ENCODE measurements at regions not wholly inside any gene's neighbourhood (a gene's known extent, or its start where the extent isn't known, plus 50 kb on each side); places are given as distances from the start of the nearest gene placed in this dataset.
"Not testable (repeated sequence)": the region's sequence is repeated elsewhere in the genome, so short reads cannot be mapped to it uniquely, and the experiment has no call there.

DNA sequence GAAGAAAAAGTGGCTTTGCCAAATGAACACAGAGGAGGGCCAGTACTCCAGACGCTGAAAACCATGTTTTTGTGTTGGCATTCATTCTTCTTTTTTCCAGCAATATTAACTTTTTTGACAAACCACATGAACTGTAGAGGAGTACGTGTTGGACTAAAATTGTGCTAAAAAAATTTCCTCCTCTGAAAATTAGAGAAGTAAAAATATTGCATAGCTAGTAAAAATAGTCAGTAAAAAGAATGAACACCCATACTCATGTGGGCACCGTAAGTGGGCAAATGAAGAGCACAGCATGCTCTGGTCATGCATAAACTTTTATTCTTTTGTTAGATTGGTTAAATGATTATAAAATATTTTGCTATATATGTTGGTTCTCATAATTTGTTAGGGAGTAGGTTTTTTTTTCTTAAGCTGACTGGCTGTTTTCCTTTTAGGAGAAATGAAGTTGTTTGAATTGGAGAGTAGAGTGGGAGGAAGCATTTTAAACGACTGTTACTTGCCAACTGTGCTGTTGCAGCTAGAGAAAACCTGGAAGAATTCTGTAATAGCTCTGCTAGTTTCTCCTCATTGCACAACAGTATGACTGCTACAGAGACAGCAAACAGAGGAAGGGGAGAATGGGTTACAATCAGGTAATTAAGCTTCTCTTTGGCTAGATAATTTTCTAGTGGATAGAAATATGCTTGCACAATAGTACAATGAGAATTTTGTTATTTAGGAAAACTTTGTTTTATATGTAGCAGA is 222.4 kb downstream of the KCTD12 start:
- no peak overlapping the region for H2BK20ac ChIP-seq (ENCODE audit: low read depth, low read length, poor library complexity, severe bottlenecking)
- no peaks in the 10 kb centered on the region for H3K27me3 Mint-ChIP-seq (ENCODE audit: low read depth)
- DNase-seq: no peak
- no peak overlapping the region for H2AFZ ChIP-seq (ENCODE audit: low read length)
- TF ChIP-seq, protein P1, sequence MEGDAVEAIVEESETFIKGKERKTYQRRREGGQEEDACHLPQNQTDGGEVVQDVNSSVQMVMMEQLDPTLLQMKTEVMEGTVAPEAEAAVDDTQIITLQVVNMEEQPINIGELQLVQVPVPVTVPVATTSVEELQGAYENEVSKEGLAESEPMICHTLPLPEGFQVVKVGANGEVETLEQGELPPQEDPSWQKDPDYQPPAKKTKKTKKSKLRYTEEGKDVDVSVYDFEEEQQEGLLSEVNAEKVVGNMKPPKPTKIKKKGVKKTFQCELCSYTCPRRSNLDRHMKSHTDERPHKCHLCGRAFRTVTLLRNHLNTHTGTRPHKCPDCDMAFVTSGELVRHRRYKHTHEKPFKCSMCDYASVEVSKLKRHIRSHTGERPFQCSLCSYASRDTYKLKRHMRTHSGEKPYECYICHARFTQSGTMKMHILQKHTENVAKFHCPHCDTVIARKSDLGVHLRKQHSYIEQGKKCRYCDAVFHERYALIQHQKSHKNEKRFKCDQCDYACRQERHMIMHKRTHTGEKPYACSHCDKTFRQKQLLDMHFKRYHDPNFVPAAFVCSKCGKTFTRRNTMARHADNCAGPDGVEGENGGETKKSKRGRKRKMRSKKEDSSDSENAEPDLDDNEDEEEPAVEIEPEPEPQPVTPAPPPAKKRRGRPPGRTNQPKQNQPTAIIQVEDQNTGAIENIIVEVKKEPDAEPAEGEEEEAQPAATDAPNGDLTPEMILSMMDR (conservative IDR thresholded peaks at IDR 0.05): no peak
- no peaks in the 10 kb centered on the region for H3K79me2 ChIP-seq (ENCODE audit: insufficient read depth, low read length)
- H2BK120ac ChIP-seq (ENCODE audit: low read depth, low read length, poor library complexity, severe bottlenecking): no peak overlapping the region
- WGBS (ENCODE audit: extremely low coverage, insufficient read length, low lambda C conversion rate): no CpG with 5 or more reads among the region's 4 CpGs
- no peaks in the 10 kb centered on the region for H4K20me1 ChIP-seq (ENCODE audit: control insufficient read depth, insufficient read depth, insufficient read length)
- H3K27ac Mint-ChIP-seq: no peak overlapping the region
- H2AK5ac ChIP-seq (ENCODE audit: insufficient read length, low read length): no peak overlapping the region
- no peak overlapping the region for H2BK5ac ChIP-seq (ENCODE audit: insufficient read length, low read length)
- no peak overlapping the region for H3K18ac ChIP-seq (ENCODE audit: insufficient read length, low read depth, low read length)
- no peaks in the 10 kb centered on the region for H3K9me3 ChIP-seq (ENCODE audit: control insufficient read depth, low read depth, low read length)
- H4K5ac ChIP-seq (ENCODE audit: insufficient read length, low read depth, low read length): no peak overlapping the region
- H3K4me1 ChIP-seq (ENCODE audit: insufficient read depth, low read length): no peaks in the 10 kb centered on the region
- no peak overlapping the region for H4K91ac ChIP-seq (ENCODE audit: insufficient read length, low read depth, low read length)
- H3K14ac ChIP-seq (ENCODE audit: insufficient read depth, low read length): no peak overlapping the region
- H3K27ac ChIP-seq (ENCODE audit: insufficient read length, low read depth, low read length): no peak overlapping the region
- peaks cover 5% of the 10 kb centered on the region in 2 experiments for H3K4me1 Mint-ChIP-seq
- no peak overlapping the region for H3K4me2 ChIP-seq (ENCODE audit: insufficient read depth, insufficient read length, low read length)
- no peaks in the 10 kb centered on the region for H3K27me3 ChIP-seq (ENCODE audit: insufficient read depth, low read length)
- no peak overlapping the region for H3K4ac ChIP-seq (ENCODE audit: low read depth, low read length)
- no peak overlapping the region for H3K4me3 Mint-ChIP-seq
- H3K36me3 Mint-ChIP-seq (ENCODE audit: insufficient read depth in 1 of 3, low read depth in 3 of 3): no peaks in the 10 kb centered on the region
- H3K9me3 Mint-ChIP-seq: no peaks in the 10 kb centered on the region
- H3T11ph ChIP-seq (ENCODE audit: low read length): no peak overlapping the region
- H3K79me1 ChIP-seq (ENCODE audit: insufficient read depth, low read depth, low read length, poor library complexity, severe bottlenecking): no peaks in the 10 kb centered on the region
- no peak overlapping the region for H2BK12ac ChIP-seq (ENCODE audit: insufficient read length, low read depth, low read length)
- no peak overlapping the region for H3K9ac ChIP-seq (ENCODE audit: extremely low read depth, insufficient read length, low read length)
- H3K23me2 ChIP-seq (ENCODE audit: insufficient read length, low read depth, low read length, poor library complexity, severe bottlenecking): no peaks in the 10 kb centered on the region
- H4K8ac ChIP-seq (replicated peaks; ENCODE audit: insufficient read length, low read depth, low read length): no peak overlapping the region
- no peak overlapping the region for H3K23ac ChIP-seq (ENCODE audit: insufficient read length, low read depth, low read length)
- no peak overlapping the region for H3K56ac ChIP-seq (ENCODE audit: insufficient read length, low read depth, low read length)
- no peak overlapping the region for H2BK15ac ChIP-seq (ENCODE audit: low read depth, low read length)

DNA sequence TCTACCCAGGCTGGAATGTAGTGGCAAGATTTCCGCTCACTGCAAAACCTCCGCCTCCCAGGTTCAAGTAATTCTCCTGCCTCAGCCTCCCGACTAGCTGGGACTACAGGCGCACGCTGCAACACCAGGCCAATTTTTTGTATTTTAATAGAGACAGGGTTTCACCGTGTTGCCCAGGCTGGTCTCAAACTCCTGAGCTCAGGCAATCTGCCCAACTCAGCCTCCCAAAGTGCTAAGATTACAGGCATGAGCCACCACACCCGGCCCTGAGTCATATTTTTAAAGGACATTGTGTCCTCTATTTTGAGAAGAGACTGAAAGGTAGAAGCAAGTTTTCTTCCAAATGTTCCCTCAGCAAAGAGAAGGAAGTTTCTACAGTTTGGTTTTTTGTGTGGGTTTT is 227.1 kb downstream of the KCTD12 start:
- H2BK5ac ChIP-seq (ENCODE audit: insufficient read length, low read length); H3K4me2 ChIP-seq (ENCODE audit: insufficient read depth, insufficient read length, low read length); H3K18ac ChIP-seq (ENCODE audit: insufficient read length, low read depth, low read length); H3K79me2 ChIP-seq (ENCODE audit: insufficient read depth, low read length); H3K23ac ChIP-seq (ENCODE audit: insufficient read length, low read depth, low read length); H2AK5ac ChIP-seq (ENCODE audit: insufficient read length, low read length); H3K4ac ChIP-seq (ENCODE audit: low read depth, low read length); H3K9me3 Mint-ChIP-seq; H3K27me3 ChIP-seq (ENCODE audit: insufficient read depth, low read length); H2BK15ac ChIP-seq (ENCODE audit: low read depth, low read length); H3K9me3 ChIP-seq (ENCODE audit: control insufficient read depth, low read depth, low read length); DNase-seq; H3K4me1 Mint-ChIP-seq; H3K4me3 Mint-ChIP-seq; H2BK120ac ChIP-seq (ENCODE audit: low read depth, low read length, poor library complexity, severe bottlenecking); H3K27me3 Mint-ChIP-seq (ENCODE audit: low read depth); H4K91ac ChIP-seq (ENCODE audit: insufficient read length, low read depth, low read length); H2BK12ac ChIP-seq (ENCODE audit: insufficient read length, low read depth, low read length); H3K36me3 Mint-ChIP-seq (ENCODE audit: insufficient read depth in 1 of 3, low read depth in 3 of 3); H3K79me1 ChIP-seq (ENCODE audit: insufficient read depth, low read depth, low read length, poor library complexity, severe bottlenecking); H2AFZ ChIP-seq (ENCODE audit: low read length); H4K8ac ChIP-seq (replicated peaks; ENCODE audit: insufficient read length, low read depth, low read length); H3K27ac Mint-ChIP-seq; H3K9ac ChIP-seq (ENCODE audit: extremely low read depth, insufficient read length, low read length); H3K23me2 ChIP-seq (ENCODE audit: insufficient read length, low read depth, low read length, poor library complexity, severe bottlenecking); H4K20me1 ChIP-seq (ENCODE audit: control insufficient read depth, insufficient read depth, insufficient read length); H3K14ac ChIP-seq (ENCODE audit: insufficient read depth, low read length); H2BK20ac ChIP-seq (ENCODE audit: low read depth, low read length, poor library complexity, severe bottlenecking); H3K56ac ChIP-seq (ENCODE audit: insufficient read length, low read depth, low read length); H3T11ph ChIP-seq (ENCODE audit: low read length); H3K27ac ChIP-seq (ENCODE audit: insufficient read length, low read depth, low read length); H4K5ac ChIP-seq (ENCODE audit: insufficient read length, low read depth, low read length); H3K4me1 ChIP-seq (ENCODE audit: insufficient read depth, low read length): not testable (repeated sequence)
- no CpG with 5 or more reads among the region's 7 CpGs for WGBS (ENCODE audit: extremely low coverage, insufficient read length, low lambda C conversion rate)
